ENCODE measurements at regions not wholly inside any gene's neighbourhood (a gene's known extent, or its start where the extent isn't known, plus 50 kb on each side); places are given as distances from the start of the nearest gene placed in this dataset.

DNA sequence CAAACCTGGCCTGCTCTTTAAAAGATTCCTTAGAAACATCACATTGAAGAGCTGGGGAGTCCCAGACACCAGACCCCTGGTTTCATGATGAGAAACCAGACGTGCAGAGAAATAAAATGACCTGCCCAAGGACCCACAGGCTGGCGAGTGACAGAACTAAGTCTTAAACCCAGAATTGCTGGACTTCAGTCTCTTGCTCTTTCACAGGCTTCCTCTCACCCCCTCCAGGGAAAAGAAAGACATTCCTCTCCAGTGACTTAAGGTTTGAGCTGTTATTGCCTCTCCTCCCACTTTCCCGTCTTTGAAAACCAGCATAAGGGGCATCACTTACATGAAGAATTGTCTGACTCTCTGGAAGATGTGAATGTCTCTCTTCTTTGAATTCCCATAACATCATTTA, 535.2 kb downstream of the IRX1 start:
- Histone ChIP-seq H3K79me2 (ENCODE audit: insufficient read depth, low read depth, low read length) (no peaks in the 10 kb centered on the region), H3K4me1 (ENCODE audit: insufficient read depth, low read length, poor library complexity, severe bottlenecking) (no peaks in the 10 kb centered on the region), H3K9me3 (ENCODE audit: low read length) (no peaks in the 10 kb centered on the region), H3K4me2 (ENCODE audit: low read length) (no peak overlapping the region), H2AFZ (ENCODE audit: low read length) (no peak overlapping the region), H3K4me3 (ENCODE audit: low read depth, low read length, poor library complexity, severe bottlenecking) (no peak overlapping the region), H4K20me1 (ENCODE audit: insufficient read depth, low read length) (no peaks in the 10 kb centered on the region), H3K9me2 (ENCODE audit: insufficient read depth, low read length) (no peaks in the 10 kb centered on the region), H3K36me3 (ENCODE audit: insufficient read depth, low read length) (no peaks in the 10 kb centered on the region), H3K27ac (ENCODE audit: low read depth, low read length, poor library complexity, severe bottlenecking) (no peak overlapping the region)
- POLR2A ChIA-PET = no interaction called here
- no TSS peak for BruUV-seq (replicated peaks)
- CTCF ChIA-PET (ENCODE audit: unreplicated experiment) = no interaction called here
- no peak for DNase-seq (ENCODE audit: low spot score)
- TF ChIP-seq EZH2phosphoT487 (IDR thresholded peaks at IDR 0.05; ENCODE audit: borderline replicate concordance, low read depth, low read length) = no peak
- TF ChIP-seq, protein P1, sequence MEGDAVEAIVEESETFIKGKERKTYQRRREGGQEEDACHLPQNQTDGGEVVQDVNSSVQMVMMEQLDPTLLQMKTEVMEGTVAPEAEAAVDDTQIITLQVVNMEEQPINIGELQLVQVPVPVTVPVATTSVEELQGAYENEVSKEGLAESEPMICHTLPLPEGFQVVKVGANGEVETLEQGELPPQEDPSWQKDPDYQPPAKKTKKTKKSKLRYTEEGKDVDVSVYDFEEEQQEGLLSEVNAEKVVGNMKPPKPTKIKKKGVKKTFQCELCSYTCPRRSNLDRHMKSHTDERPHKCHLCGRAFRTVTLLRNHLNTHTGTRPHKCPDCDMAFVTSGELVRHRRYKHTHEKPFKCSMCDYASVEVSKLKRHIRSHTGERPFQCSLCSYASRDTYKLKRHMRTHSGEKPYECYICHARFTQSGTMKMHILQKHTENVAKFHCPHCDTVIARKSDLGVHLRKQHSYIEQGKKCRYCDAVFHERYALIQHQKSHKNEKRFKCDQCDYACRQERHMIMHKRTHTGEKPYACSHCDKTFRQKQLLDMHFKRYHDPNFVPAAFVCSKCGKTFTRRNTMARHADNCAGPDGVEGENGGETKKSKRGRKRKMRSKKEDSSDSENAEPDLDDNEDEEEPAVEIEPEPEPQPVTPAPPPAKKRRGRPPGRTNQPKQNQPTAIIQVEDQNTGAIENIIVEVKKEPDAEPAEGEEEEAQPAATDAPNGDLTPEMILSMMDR (conservative IDR thresholded peaks at IDR 0.05; ENCODE audit: low read length) = no peak
- intact Hi-C loops (cut with micrococcal nuclease; ENCODE audit: unreplicated experiment) = no loop called here

GRCh38 chr5:4137781-4138180, 542.1 kb downstream of the IRX1 start:
- H3K36me3 ChIP-seq (ENCODE audit: insufficient read depth, low read length) = no peaks in the 10 kb centered on the region
- CTCF ChIA-PET (ENCODE audit: unreplicated experiment) = no interaction called here
- POLR2A ChIA-PET = no interaction called here
- intact Hi-C loops (cut with micrococcal nuclease; ENCODE audit: unreplicated experiment) = no loop called here
- H3K4me1 ChIP-seq (ENCODE audit: insufficient read depth, low read length, poor library complexity, severe bottlenecking) = no peaks in the 10 kb centered on the region
- no peak overlapping the region for H2AFZ ChIP-seq (ENCODE audit: low read length)
- BruUV-seq (replicated peaks) = no TSS peak
- DNase-seq (ENCODE audit: low spot score) = no peak
- H3K9me2 ChIP-seq (ENCODE audit: insufficient read depth, low read length) = no peaks in the 10 kb centered on the region
- H3K4me2 ChIP-seq (ENCODE audit: low read length) = no peak overlapping the region
- TF ChIP-seq EZH2phosphoT487 (IDR thresholded peaks at IDR 0.05; ENCODE audit: borderline replicate concordance, low read depth, low read length) = no peak
- TF ChIP-seq, protein P1 (conservative IDR thresholded peaks at IDR 0.05; ENCODE audit: low read length) = no peak
- no peak overlapping the region for H3K27ac ChIP-seq (ENCODE audit: low read depth, low read length, poor library complexity, severe bottlenecking)
- no peaks in the 10 kb centered on the region for H3K9me3 ChIP-seq (ENCODE audit: low read length)
- no peaks in the 10 kb centered on the region for H3K79me2 ChIP-seq (ENCODE audit: insufficient read depth, low read depth, low read length)
- H4K20me1 ChIP-seq (ENCODE audit: insufficient read depth, low read length) = no peaks in the 10 kb centered on the region
- no peak overlapping the region for H3K4me3 ChIP-seq (ENCODE audit: low read depth, low read length, poor library complexity, severe bottlenecking)

DNA sequence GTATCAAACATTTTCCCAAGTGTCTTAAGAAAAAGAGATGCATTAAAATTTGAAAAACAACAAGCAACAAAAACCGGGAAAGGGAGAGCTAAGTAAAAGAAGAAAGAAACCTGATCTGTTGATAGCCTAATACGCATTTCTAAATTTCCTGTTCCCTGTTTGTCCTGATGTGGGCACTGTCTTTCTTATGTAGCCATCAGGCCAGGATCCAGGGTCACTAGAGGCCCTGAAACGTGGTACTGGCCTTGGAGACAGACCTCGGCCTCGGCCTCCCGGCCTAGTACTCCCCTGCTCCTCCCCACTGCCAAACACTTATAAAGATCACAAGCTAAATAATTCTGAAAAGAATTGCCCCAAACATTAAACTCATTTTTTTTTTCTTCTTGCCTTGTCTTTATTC, 547.2 kb downstream of the IRX1 start:
- no peaks in the 10 kb centered on the region for H3K4me1 ChIP-seq (ENCODE audit: insufficient read depth, low read length, poor library complexity, severe bottlenecking)
- no peaks in the 10 kb centered on the region for H3K79me2 ChIP-seq (ENCODE audit: insufficient read depth, low read depth, low read length)
- H3K36me3 ChIP-seq (ENCODE audit: insufficient read depth, low read length) = no peaks in the 10 kb centered on the region
- intact Hi-C loops (cut with micrococcal nuclease; ENCODE audit: unreplicated experiment) = no loop called here
- H3K4me3 ChIP-seq (ENCODE audit: low read depth, low read length, poor library complexity, severe bottlenecking) = no peak overlapping the region
- H3K9me3 ChIP-seq (ENCODE audit: low read length) = no peaks in the 10 kb centered on the region
- POLR2A ChIA-PET = no interaction called here
- DNase-seq (ENCODE audit: low spot score) = no peak
- no peak overlapping the region for H3K4me2 ChIP-seq (ENCODE audit: low read length)
- H3K9me2 ChIP-seq (ENCODE audit: insufficient read depth, low read length) = no peaks in the 10 kb centered on the region
- TF ChIP-seq EZH2phosphoT487 (IDR thresholded peaks at IDR 0.05; ENCODE audit: borderline replicate concordance, low read depth, low read length) = no peak
- TF ChIP-seq, protein P1 (conservative IDR thresholded peaks at IDR 0.05; ENCODE audit: low read length) = no peak
- H4K20me1 ChIP-seq (ENCODE audit: insufficient read depth, low read length) = no peaks in the 10 kb centered on the region
- CTCF ChIA-PET (ENCODE audit: unreplicated experiment) = no interaction called here
- BruUV-seq (replicated peaks) = no TSS peak
- no peak overlapping the region for H2AFZ ChIP-seq (ENCODE audit: low read length)
- no peak overlapping the region for H3K27ac ChIP-seq (ENCODE audit: low read depth, low read length, poor library complexity, severe bottlenecking)

Data from OCI-LY7 (cell line).